H1 (cell line): ENCODE measurements at regions not wholly inside any gene's neighbourhood (a gene's known extent, or its start where the extent isn't known, plus 50 kb on each side); places are given as distances from the start of the nearest gene placed in this dataset.

Source experiments
- CTCF ChIA-PET: fragments of 300-600 bp; sonication (Branson Sonifier 250); formaldehyde crosslinking; loops from one replicate; lab custom pipeline; 2021; ENCODE audit not compliant: partially characterized antibody; lab: Charles Lee
- POLR2A ChIA-PET: fragments of 300-600 bp; sonication (Branson Sonifier 250); formaldehyde crosslinking; loops from one replicate; lab custom pipeline; 2021; ENCODE audit warnings: inconsistent platforms; ENCODE audit not compliant: partially characterized antibody; lab: Charles Lee
- DNase-seq, 2 experiments: peaks; one replicate each; pipeline versions ENCODE4 v3.0.0 to v3.0.0-alpha.2; 2010 to 2022; ENCODE audit warnings: low spot score in 2 of 2, low read depth in 1 of 2, mixed read lengths in 1 of 2
- FAIRE-seq: peaks from 2 replicates; lab custom pipeline; 2011; peaks lifted over from hg19 to GRCh38; lab: Jason Lieb, UNC
- H2AFZ ChIP-seq: 2 replicates; pipeline ENCODE4 v1.8.1; 2012; ENCODE audit warnings: low read length, inconsistent platforms
- H2AK5ac ChIP-seq: 2 replicates; pipeline ENCODE4 v1.6.1; 2013; ENCODE audit warnings: low read depth, low read length
- H2BK120ac ChIP-seq: replicated peaks from 2 replicates; pipeline ENCODE3; 2013; ENCODE audit warnings: low read depth, low read length, inconsistent platforms
- H2BK12ac ChIP-seq: 2 replicates; pipeline ENCODE4 v1.6.1; 2013; ENCODE audit warnings: low read depth, low read length
- H2BK15ac ChIP-seq: 2 replicates; pipeline ENCODE4 v1.6.1; 2013; ENCODE audit warnings: low read length
- H2BK20ac ChIP-seq: 2 replicates; pipeline ENCODE4 v1.6.1; 2013; ENCODE audit warnings: low read length
- H2BK5ac ChIP-seq: 2 replicates; pipeline ENCODE4 v1.6.1; 2013; ENCODE audit warnings: low read depth, low read length
- H3K14ac ChIP-seq: 2 replicates; pipeline ENCODE4 v1.6.1; 2013; ENCODE audit warnings: inconsistent platforms; ENCODE audit not compliant: insufficient read length
- H3K18ac ChIP-seq: 2 replicates; pipeline ENCODE4 v1.6.1; 2013; ENCODE audit warnings: low read length; ENCODE audit errors: extremely low read depth
- H3K23ac ChIP-seq: 2 replicates; pipeline ENCODE4 v1.6.1; 2013; ENCODE audit warnings: inconsistent platforms; ENCODE audit not compliant: insufficient read length
- H3K23me2 ChIP-seq: 2 replicates; pipeline ENCODE4 v1.6.1; 2013; ENCODE audit warnings: low read depth, low read length
- H3K27ac ChIP-seq: 2 replicates; pipeline ENCODE4 v1.6.1; 2011; ENCODE audit warnings: low read depth, low read length, inconsistent platforms
- H3K27me3 ChIP-seq, 4 experiments: replicated peaks in 1 of 4; 1 replicate in 1 of 4; 2 replicates in 3 of 4; pipeline versions ENCODE4 v1.6.1 to v1.8.1; 2011 to 2013; ENCODE audit warnings: low read length in 3 of 4, mild to moderate bottlenecking in 3 of 4, inconsistent platforms in 2 of 4, mixed read lengths in 2 of 4, moderate library complexity in 1 of 4; ENCODE audit not compliant: control insufficient read depth in 3 of 4, insufficient read depth in 3 of 4; ENCODE audit errors: extremely low read depth in 1 of 4
- H3K36me3 ChIP-seq, 4 experiments: 2 replicates each; pipeline versions ENCODE4 v1.6.1 to v1.8.1; 2011 to 2013; ENCODE audit warnings: mild to moderate bottlenecking in 4 of 4, low read length in 3 of 4, moderate library complexity in 2 of 4, control low read depth in 1 of 4, inconsistent platforms in 1 of 4; ENCODE audit not compliant: insufficient read depth in 4 of 4, control insufficient read depth in 2 of 4
- H3K4ac ChIP-seq: replicated peaks from 2 replicates; pipeline ENCODE3; 2013; ENCODE audit warnings: low read length, low read depth, mixed read lengths, inconsistent platforms; ENCODE audit not compliant: insufficient read length
- H3K4me1 ChIP-seq, 4 experiments: replicated peaks in 1 of 4; 1 replicate in 1 of 4; 2 replicates in 3 of 4; pipeline versions ENCODE4 v1.6.1 to v1.8.1; 2011 to 2013; ENCODE audit warnings: low read length in 3 of 4, inconsistent platforms in 2 of 4, mixed read lengths in 1 of 4; ENCODE audit not compliant: insufficient read depth in 4 of 4, control insufficient read depth in 3 of 4
- H3K4me2 ChIP-seq, 2 experiments: 2 replicates each; pipeline versions ENCODE4 v1.6.1 to v1.8.1; 2011 to 2013; ENCODE audit warnings: low read depth in 2 of 2, low read length in 2 of 2, control low read depth in 1 of 2, inconsistent platforms in 1 of 2, mild to moderate bottlenecking in 1 of 2; ENCODE audit not compliant: insufficient read depth in 1 of 2
- H3K4me3 ChIP-seq, 4 experiments: fragments of 200-600, 300-600 bp in 1 of 4; sonication (generic), shearing (Covaris generic), sonication (Bioruptor Twin) in 1 of 4; 2 replicates each; pipeline versions ENCODE4 v1.5.1 to v1.8.1; 2011 to 2016; ENCODE audit warnings: low read length in 4 of 4, low read depth in 3 of 4, control low read depth in 2 of 4, inconsistent platforms in 2 of 4, mild to moderate bottlenecking in 2 of 4, mixed read lengths in 1 of 4, moderate library complexity in 1 of 4; ENCODE audit not compliant: insufficient read depth in 2 of 4; ENCODE audit errors: extremely low read depth in 1 of 4
- H3K56ac ChIP-seq: replicated peaks from 2 replicates; pipeline ENCODE3; 2013; ENCODE audit warnings: low read depth, mild to moderate bottlenecking, mixed read lengths, low read length, inconsistent platforms; ENCODE audit not compliant: insufficient read length
- H3K79me1 ChIP-seq: 2 replicates; pipeline ENCODE4 v1.6.1; 2013; ENCODE audit warnings: low read depth, low read length, control low read depth
- H3K79me2 ChIP-seq, 2 experiments: 2 replicates each; pipeline versions ENCODE4 v1.6.1 to v1.8.1; 2012 to 2013; ENCODE audit warnings: low read length in 2 of 2, mild to moderate bottlenecking in 2 of 2, inconsistent platforms in 1 of 2; ENCODE audit not compliant: insufficient read depth in 2 of 2, control insufficient read depth in 1 of 2
- H3K9ac ChIP-seq, 4 experiments: replicated peaks in 1 of 4; 1 replicate in 1 of 4; 2 replicates in 3 of 4; pipeline versions ENCODE4 v1.6.1 to v1.8.1; 2011 to 2013; ENCODE audit warnings: low read depth in 3 of 4, low read length in 3 of 4, control low read depth in 2 of 4, mild to moderate bottlenecking in 2 of 4, moderate library complexity in 2 of 4, inconsistent platforms in 1 of 4; ENCODE audit errors: extremely low read depth in 1 of 4
- H3K9me3 ChIP-seq, 2 experiments: 2 replicates each; pipeline versions ENCODE4 v1.6.1 to v1.8.1; 2012 to 2013; ENCODE audit warnings: mild to moderate bottlenecking in 2 of 2, moderate library complexity in 2 of 2, control low read depth in 1 of 2, inconsistent platforms in 1 of 2, low read depth in 1 of 2, low read length in 1 of 2, mixed read lengths in 1 of 2; ENCODE audit not compliant: insufficient read depth in 2 of 2
- H4K20me1 ChIP-seq, 2 experiments: replicated peaks in 1 of 2; 2 replicates each; pipeline versions ENCODE3 to v1.8.1; 2011 to 2013; ENCODE audit warnings: inconsistent platforms in 2 of 2, low read length in 2 of 2, mild to moderate bottlenecking in 1 of 2; ENCODE audit not compliant: insufficient read depth in 2 of 2, control insufficient read depth in 1 of 2
- H4K5ac ChIP-seq: 2 replicates; pipeline ENCODE4 v1.6.1; 2013; ENCODE audit warnings: low read length, low read depth, mixed read lengths, inconsistent platforms; ENCODE audit not compliant: insufficient read length
- H4K8ac ChIP-seq: 2 replicates; pipeline ENCODE4 v1.8.0; 2013; ENCODE audit warnings: mild to moderate bottlenecking, moderate library complexity, low read length, inconsistent platforms; ENCODE audit not compliant: insufficient read depth; ENCODE audit errors: extremely low read depth
- H4K91ac ChIP-seq: replicated peaks from 2 replicates; pipeline ENCODE3; 2013; ENCODE audit warnings: low read length, mixed read lengths, inconsistent platforms; ENCODE audit not compliant: insufficient read length
- GABPA ChIP-seq: IDR thresholded peaks from 2 replicates; pipeline ENCODE4 v1.6.1; 2011; ENCODE audit warnings: mild to moderate bottlenecking, low read length, moderate library complexity, borderline replicate concordance; ENCODE audit not compliant: insufficient read depth
- NANOG ChIP-seq: IDR thresholded peaks from 2 replicates; pipeline ENCODE4 v1.6.1; 2011; ENCODE audit warnings: low read length, low read depth, mild to moderate bottlenecking, inconsistent platforms; ENCODE audit not compliant: insufficient read depth, poor library complexity, severe bottlenecking
- RXRA ChIP-seq: IDR thresholded peaks from 2 replicates; pipeline ENCODE4 v1.6.1; 2011; ENCODE audit warnings: low read depth, mild to moderate bottlenecking, low read length, moderate library complexity; ENCODE audit not compliant: insufficient read depth
- SRF ChIP-seq: IDR thresholded peaks from 2 replicates; pipeline ENCODE4 v1.6.1; 2011; ENCODE audit warnings: mild to moderate bottlenecking, low read depth, low read length, moderate library complexity

DNA sequence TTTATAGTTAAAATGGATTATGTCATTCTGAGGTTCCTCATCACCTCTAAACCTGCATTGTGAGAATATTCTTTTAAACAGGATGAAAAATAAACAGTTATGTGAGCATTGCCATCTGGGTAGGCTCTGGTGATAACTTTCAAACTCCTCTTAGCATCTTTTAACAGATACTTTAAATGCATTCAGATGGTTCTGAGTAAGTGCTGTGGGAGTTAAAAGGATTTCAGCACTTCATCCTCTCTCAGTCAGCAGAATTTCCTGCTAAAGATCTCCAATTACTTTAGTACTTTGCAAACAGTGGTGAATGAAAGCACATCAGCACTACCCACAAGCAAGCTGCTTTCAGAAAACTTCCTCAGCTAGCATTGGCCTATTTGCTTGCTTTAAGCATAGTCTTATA is 59.3 kb upstream of the TMTC1 start:
- Histone ChIP-seq H3K27ac (no peak overlapping the region), H3K4me3 (no peak overlapping the region), H3K14ac (no peak overlapping the region), H2BK5ac (no peak overlapping the region), H3K79me2 (no peaks in the 10 kb centered on the region), H2BK120ac (no peak overlapping the region), H3K27me3 (no peaks in the 10 kb centered on the region), H3K56ac (no peak overlapping the region), H3K9ac (no peak overlapping the region), H3K9me3 (peaks cover 9 to 14% of the 10 kb centered on the region in 2 experiments; a peak in 2 of 4 replicates), H2BK15ac (no peak overlapping the region), H4K5ac (no peak overlapping the region), H3K4me2 (no peak overlapping the region), H3K18ac (no peak overlapping the region), H3K23ac (no peak overlapping the region), H4K20me1 (no peaks in the 10 kb centered on the region), H3K79me1 (no peaks in the 10 kb centered on the region), H3K4ac (no peak overlapping the region), H3K4me1 (no peaks in the 10 kb centered on the region), H2AFZ (no peak overlapping the region), H4K8ac (no peak overlapping the region), H3K23me2 (no peaks in the 10 kb centered on the region), H4K91ac (no peak overlapping the region), H2BK12ac (no peak overlapping the region), H3K36me3 (peaks cover 0 to 2% (median 0%) of the 10 kb centered on the region in 4 experiments; a peak in 1 of 8 replicates), H2BK20ac (no peak overlapping the region), H2AK5ac (no peak overlapping the region)
- ChIA-PET CTCF (no interaction called here), POLR2A (no interaction called here)
- TF ChIP-seq SRF (no peak), NANOG (no peak), GABPA (no peak), RXRA (no peak)
- DNase-seq (no peak), FAIRE-seq (no peak)
